ENCODE measurements at regions not wholly inside any gene's neighbourhood (a gene's known extent, or its start where the extent isn't known, plus 50 kb on each side); places are given as distances from the start of the nearest gene placed in this dataset.

GRCh38 chr6:92714346-92714745, 705.0 kb downstream of the EPHA7 start:
- DNase-seq (no peak), ATAC-seq (no peak)
- no peaks in the 10 kb centered on the region for H3K4me1 ChIP-seq (ENCODE audit: control insufficient read depth, insufficient read depth, low read length)
- H3K27ac ChIP-seq (ENCODE audit: low read length): no peak overlapping the region
- H3K27me3 ChIP-seq (ENCODE audit: control insufficient read depth, insufficient read depth): no peaks in the 10 kb centered on the region
- no peaks in the 10 kb centered on the region for H3K9me3 ChIP-seq (ENCODE audit: control insufficient read depth, low read length)
- H3K4me3 ChIP-seq (ENCODE audit: low read length): no peak overlapping the region
- intact Hi-C loops (cut with DNase I): no loop called here

GRCh38 chr6:92710048-92710447, 709.3 kb downstream of the EPHA7 start:
- Histone ChIP-seq H3K27me3 (ENCODE audit: control insufficient read depth, insufficient read depth) (no peaks in the 10 kb centered on the region), H3K9me3 (ENCODE audit: control insufficient read depth, low read length) (no peaks in the 10 kb centered on the region), H3K27ac (ENCODE audit: low read length) (no peak overlapping the region), H3K4me1 (ENCODE audit: control insufficient read depth, insufficient read depth, low read length) (no peaks in the 10 kb centered on the region), H3K4me3 (ENCODE audit: low read length) (no peak overlapping the region)
- no peak for DNase-seq
- no peak for ATAC-seq
- WGBS: 70% methylated on average over 3 of the region's 3 CpGs
- intact Hi-C loops (cut with DNase I): no loop called here

DNA sequence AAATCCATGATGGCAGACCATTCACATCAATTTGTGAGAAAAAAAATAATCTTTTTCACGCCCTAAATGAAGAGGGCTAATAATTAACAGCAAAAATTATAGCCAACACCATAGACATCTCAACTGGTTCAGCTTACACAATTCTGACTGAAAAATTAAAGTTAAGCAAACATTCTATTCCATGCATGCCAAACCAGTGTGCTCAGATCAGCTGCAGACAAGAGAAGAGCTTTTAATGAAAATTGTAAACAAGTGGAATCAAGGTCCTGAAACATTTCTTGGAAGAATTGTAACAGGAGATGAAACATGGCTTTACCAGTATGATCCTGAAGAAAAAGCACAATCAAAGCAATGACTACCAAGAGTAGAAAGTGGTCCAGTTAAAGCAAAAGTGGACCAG, 710.4 kb downstream of the EPHA7 start:
- no peak overlapping the region for H3K27ac ChIP-seq (ENCODE audit: low read length)
- WGBS: 83% methylated on average over 1 of the region's 1 CpG
- H3K27me3 ChIP-seq (ENCODE audit: control insufficient read depth, insufficient read depth): no peaks in the 10 kb centered on the region
- no peak for DNase-seq
- intact Hi-C loops (cut with DNase I): no loop called here
- ATAC-seq: no peak
- H3K9me3 ChIP-seq (ENCODE audit: control insufficient read depth, low read length): no peaks in the 10 kb centered on the region
- H3K4me1 ChIP-seq (ENCODE audit: control insufficient read depth, insufficient read depth, low read length): no peaks in the 10 kb centered on the region
- H3K4me3 ChIP-seq (ENCODE audit: low read length): no peak overlapping the region

DNA sequence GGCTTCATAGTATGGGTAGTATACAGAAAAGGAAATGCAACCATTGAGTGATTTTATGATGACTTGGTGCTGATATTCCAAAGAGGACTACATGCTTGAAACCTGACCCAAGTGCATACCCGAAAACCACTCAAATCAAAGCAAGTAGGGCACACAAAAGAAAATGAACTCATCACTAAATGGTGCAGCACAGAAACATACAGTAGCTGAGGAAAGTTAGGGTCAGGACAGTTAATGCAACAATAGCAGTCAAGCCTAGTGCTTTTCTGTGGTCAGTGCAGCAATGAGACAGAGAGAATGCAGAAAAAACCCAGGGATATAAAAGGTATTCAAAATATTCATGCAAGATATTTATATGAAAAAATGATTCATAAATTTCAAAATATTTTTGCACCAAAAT, 711.1 kb downstream of the EPHA7 start:
- Histone ChIP-seq H3K4me1 (ENCODE audit: control insufficient read depth, insufficient read depth, low read length) (no peaks in the 10 kb centered on the region), H3K27ac (ENCODE audit: low read length) (no peak overlapping the region), H3K9me3 (ENCODE audit: control insufficient read depth, low read length) (no peaks in the 10 kb centered on the region), H3K4me3 (ENCODE audit: low read length) (no peak overlapping the region), H3K27me3 (ENCODE audit: control insufficient read depth, insufficient read depth) (no peaks in the 10 kb centered on the region)
- intact Hi-C loops (cut with DNase I): no loop called here
- DNase-seq (no peak), ATAC-seq (no peak)
- 84% methylated on average over 1 of the region's 1 CpG for WGBS

- no peaks in the 10 kb centered on the region for H3K9me3 ChIP-seq (ENCODE audit: control insufficient read depth, low read length)
- no peak for ATAC-seq
- no peaks in the 10 kb centered on the region for H3K4me1 ChIP-seq (ENCODE audit: control insufficient read depth, insufficient read depth, low read length)
- intact Hi-C loops (cut with DNase I): no loop called here
- no peak overlapping the region for H3K4me3 ChIP-seq (ENCODE audit: low read length)
- no peak overlapping the region for H3K27ac ChIP-seq (ENCODE audit: low read length)
- no peak for DNase-seq
- H3K27me3 ChIP-seq (ENCODE audit: control insufficient read depth, insufficient read depth): no peaks in the 10 kb centered on the region
Measured at GRCh38 chr6:92706976-92707375, 712.4 kb downstream of the EPHA7 start.

DNA sequence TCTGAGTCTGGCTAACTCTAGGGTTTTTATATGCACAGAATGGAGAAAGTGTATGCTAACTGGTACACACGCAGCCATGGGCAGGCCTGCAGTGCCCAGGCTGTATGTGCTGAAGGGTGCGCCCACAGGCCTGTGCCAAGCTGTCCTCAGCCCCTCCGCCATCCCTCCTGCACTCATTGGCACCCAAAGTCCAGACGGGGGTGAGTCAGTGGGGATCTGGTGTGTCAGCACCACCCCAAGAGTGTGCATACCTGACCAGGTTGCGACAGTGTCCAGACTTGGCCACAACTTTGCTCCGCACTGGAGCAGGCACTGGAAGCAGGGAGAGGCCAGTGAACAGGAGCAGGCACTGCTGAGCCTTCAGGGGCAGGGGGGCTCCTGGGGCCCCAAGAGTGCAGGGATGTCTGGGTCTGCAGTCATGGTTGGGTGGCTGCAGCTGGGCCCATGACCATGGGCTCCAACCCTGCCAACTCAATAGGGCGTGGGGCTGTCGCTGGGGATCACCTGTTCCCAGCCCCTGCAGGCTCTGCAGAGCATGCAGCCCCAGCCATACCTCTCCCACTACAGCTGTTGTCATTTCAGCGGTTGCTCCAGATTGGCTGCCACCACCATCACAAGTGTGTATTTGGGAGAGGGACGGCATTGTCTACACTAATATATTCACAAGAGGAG, 717.8 kb downstream of the EPHA7 start:
- Histone ChIP-seq H3K9me3 (ENCODE audit: control insufficient read depth, low read length) (no peaks in the 10 kb centered on the region), H3K27ac (ENCODE audit: low read length) (no peak overlapping the region), H3K4me3 (ENCODE audit: low read length) (no peak overlapping the region), H3K4me1 (ENCODE audit: control insufficient read depth, insufficient read depth, low read length) (no peaks in the 10 kb centered on the region), H3K27me3 (ENCODE audit: control insufficient read depth, insufficient read depth) (no peaks in the 10 kb centered on the region)
- ATAC-seq: peak; percentile 14 to 20
- intact Hi-C loops (cut with DNase I): no loop called here
- WGBS: 93% methylated on average over 10 of the region's 10 CpGs
- peak in 2 of 3 donors; percentile 10 to 37 for DNase-seq

GRCh38 chr6:92700411-92700810, 718.9 kb downstream of the EPHA7 start:
- Histone ChIP-seq H3K4me3 (ENCODE audit: low read length) (no peak overlapping the region), H3K9me3 (ENCODE audit: control insufficient read depth, low read length) (no peaks in the 10 kb centered on the region), H3K4me1 (ENCODE audit: control insufficient read depth, insufficient read depth, low read length) (no peaks in the 10 kb centered on the region), H3K27ac (ENCODE audit: low read length) (no peak overlapping the region), H3K27me3 (ENCODE audit: control insufficient read depth, insufficient read depth) (no peaks in the 10 kb centered on the region)
- intact Hi-C loops (cut with DNase I): no loop called here
- ATAC-seq (no peak), DNase-seq (peak in 1 of 3 donors; percentile 18)
- 92% methylated on average over 11 of the region's 11 CpGs for WGBS

DNA sequence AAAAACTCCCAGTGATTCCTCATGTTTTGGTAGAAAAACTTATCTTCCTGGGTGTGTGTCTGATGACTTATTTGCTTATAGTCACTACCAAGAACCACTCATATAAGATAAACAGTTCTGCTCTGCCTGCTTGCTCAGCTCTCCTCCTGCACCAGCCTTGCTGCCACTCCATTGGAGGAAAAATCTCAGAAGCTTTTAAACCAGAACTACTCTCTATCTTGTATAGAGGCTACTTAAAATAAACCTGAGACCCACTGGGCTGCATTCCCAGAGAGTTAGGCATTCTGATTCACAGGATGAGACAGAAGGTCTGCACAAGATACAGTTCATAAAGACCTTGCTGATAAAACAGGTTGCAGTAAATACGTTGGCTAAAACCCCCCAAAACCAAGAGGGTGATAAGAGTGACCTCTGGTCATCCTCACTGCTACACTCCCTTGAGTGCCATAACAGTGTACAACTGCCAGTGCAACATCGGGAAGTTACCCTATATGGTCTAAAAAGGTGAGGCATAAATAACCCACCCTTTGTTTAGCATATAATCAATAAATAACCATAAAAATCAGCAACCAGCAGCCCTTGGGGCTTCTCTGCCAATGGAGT, 728.3 kb downstream of the EPHA7 start:
- H3K27me3 ChIP-seq (ENCODE audit: control insufficient read depth, insufficient read depth): no peaks in the 10 kb centered on the region
- 35% methylated on average over 2 of the region's 2 CpGs for whole genome bisulfite sequencing
- H3K9me3 ChIP-seq (ENCODE audit: control insufficient read depth, low read length): no peaks in the 10 kb centered on the region
- intact Hi-C loops (cut with DNase I): no loop called here
- H3K27ac ChIP-seq (ENCODE audit: low read length): no peak overlapping the region
- peak in 1 of 2 donors; percentile 50 for ATAC-seq
- no peak for DNase-seq
- no peak overlapping the region for H3K4me3 ChIP-seq (ENCODE audit: low read length)
- no peaks in the 10 kb centered on the region for H3K4me1 ChIP-seq (ENCODE audit: control insufficient read depth, insufficient read depth, low read length)

GRCh38 chr6:92688342-92688741, 731.0 kb downstream of the EPHA7 start:
- Histone ChIP-seq H3K27ac (ENCODE audit: low read length) (no peak overlapping the region), H3K27me3 (ENCODE audit: control insufficient read depth, insufficient read depth) (no peaks in the 10 kb centered on the region), H3K9me3 (ENCODE audit: control insufficient read depth, low read length) (no peaks in the 10 kb centered on the region), H3K4me1 (ENCODE audit: control insufficient read depth, insufficient read depth, low read length) (no peaks in the 10 kb centered on the region), H3K4me3 (ENCODE audit: low read length) (no peak overlapping the region)
- 54% methylated on average over 2 of the region's 2 CpGs for WGBS
- ATAC-seq: no peak
- intact Hi-C loops (cut with DNase I): no loop called here
- DNase-seq: no peak

DNA sequence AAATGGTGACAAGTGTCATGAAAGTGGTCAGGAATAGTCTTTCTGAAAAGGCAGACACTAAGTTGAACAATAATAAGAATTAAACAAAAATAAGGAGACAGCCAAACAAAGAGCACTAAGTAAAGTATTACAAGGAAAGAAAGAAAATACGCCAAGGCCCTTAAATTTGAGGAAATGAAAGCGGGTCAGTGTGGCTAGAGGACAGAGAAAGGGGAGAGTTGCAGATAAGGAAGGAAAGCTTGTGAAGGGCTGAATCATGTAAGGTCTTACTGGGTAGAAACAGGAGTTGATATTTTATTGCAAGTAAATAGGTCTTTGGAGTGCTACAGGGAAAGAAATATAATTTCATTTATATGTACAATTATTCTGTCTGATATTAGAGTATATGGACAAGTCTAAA, 732.1 kb downstream of the EPHA7 start:
- WGBS: 79% methylated on average over 2 of the region's 2 CpGs

DNA sequence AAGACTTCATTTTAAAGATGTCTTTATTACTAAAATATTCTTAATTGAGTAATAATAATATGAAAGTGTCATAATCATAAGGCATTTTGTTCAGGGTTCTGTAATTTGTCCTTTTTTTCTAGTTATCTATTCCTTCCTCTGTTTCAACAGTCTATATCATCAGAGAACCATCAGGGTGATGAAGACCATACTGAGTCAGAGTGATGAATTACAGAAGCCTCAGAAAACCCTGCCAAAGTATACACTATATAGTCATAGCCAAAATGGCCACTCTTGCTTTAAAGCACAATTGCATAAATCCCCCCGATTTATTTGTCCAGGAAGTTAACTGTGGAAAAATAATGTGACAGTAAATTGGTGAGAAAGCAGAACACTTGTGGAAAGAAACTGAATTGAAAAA, 735.0 kb downstream of the EPHA7 start:
- 51% methylated on average over 1 of the region's 1 CpG for WGBS
- ATAC-seq: no peak
- intact Hi-C loops (cut with DNase I): no loop called here
- Histone ChIP-seq H3K9me3 (ENCODE audit: control insufficient read depth, low read length) (no peaks in the 10 kb centered on the region), H3K4me3 (ENCODE audit: low read length) (no peak overlapping the region), H3K27ac (ENCODE audit: low read length) (no peak overlapping the region), H3K27me3 (ENCODE audit: control insufficient read depth, insufficient read depth) (no peaks in the 10 kb centered on the region), H3K4me1 (ENCODE audit: control insufficient read depth, insufficient read depth, low read length) (no peaks in the 10 kb centered on the region)
- DNase-seq: no peak

More for the DNA sequence above, 732.1 kb downstream of the EPHA7 start:
- no peak overlapping the region for H3K27ac ChIP-seq (ENCODE audit: low read length)
- no peaks in the 10 kb centered on the region for H3K27me3 ChIP-seq (ENCODE audit: control insufficient read depth, insufficient read depth)
- intact Hi-C loops (cut with DNase I): no loop called here
- DNase-seq (no peak), ATAC-seq (no peak)
- H3K4me3 ChIP-seq (ENCODE audit: low read length): no peak overlapping the region
- no peaks in the 10 kb centered on the region for H3K4me1 ChIP-seq (ENCODE audit: control insufficient read depth, insufficient read depth, low read length)
- no peaks in the 10 kb centered on the region for H3K9me3 ChIP-seq (ENCODE audit: control insufficient read depth, low read length)

DNA sequence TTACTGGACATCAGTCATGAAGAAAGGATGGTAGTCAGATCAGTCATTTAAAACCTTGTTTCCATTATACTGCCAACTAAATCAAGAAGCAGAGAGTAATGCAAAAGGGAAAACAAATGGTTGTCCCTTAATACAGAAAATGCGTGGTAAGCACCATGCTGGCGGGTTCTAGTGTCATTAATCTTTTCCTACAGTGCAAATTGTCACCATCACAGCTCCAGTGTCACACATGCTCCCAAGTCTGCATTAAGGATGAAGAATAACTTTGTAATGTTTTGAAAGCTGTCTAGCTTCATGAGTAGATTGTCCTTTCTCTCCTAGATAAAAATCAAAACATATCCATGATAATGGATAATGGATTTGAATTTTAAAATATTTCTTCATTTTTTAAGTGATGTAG, 735.6 kb downstream of the EPHA7 start:
- no peak overlapping the region for H3K4me3 ChIP-seq (ENCODE audit: low read length)
- WGBS: 76% methylated on average over 2 of the region's 2 CpGs
- intact Hi-C loops (cut with DNase I): no loop called here
- ATAC-seq (no peak), DNase-seq (no peak)
- no peaks in the 10 kb centered on the region for H3K9me3 ChIP-seq (ENCODE audit: control insufficient read depth, low read length)
- no peak overlapping the region for H3K27ac ChIP-seq (ENCODE audit: low read length)
- H3K27me3 ChIP-seq (ENCODE audit: control insufficient read depth, insufficient read depth): no peaks in the 10 kb centered on the region
- no peaks in the 10 kb centered on the region for H3K4me1 ChIP-seq (ENCODE audit: control insufficient read depth, insufficient read depth, low read length)
